Adipose tissue (tissue), 3 donors: ENCODE measurements at regions not wholly inside any gene's neighbourhood (a gene's known extent, or its start where the extent isn't known, plus 50 kb on each side); places are given as distances from the start of the nearest gene placed in this dataset.

Experiments used
- H3K27ac ChIP-seq: one replicate; pipeline ENCODE4 v1.5.1; 2013; ENCODE audit warnings: low read depth, low read length
- WGBS, 3 donors: extraction: QIAGEN DNeasy Blood & Tissue Kit; methylation state at CpG; one replicate each; pipeline ENCODE4 v1.1.7; 2013; 5-methylcytosine and 5-hydroxymethylcytosine counted together
- donor health status: healthy with polysubstance abuse.
- donor health status: Bipolar disorder and iron deficiency.
- donor health status: healthy.

DNA sequence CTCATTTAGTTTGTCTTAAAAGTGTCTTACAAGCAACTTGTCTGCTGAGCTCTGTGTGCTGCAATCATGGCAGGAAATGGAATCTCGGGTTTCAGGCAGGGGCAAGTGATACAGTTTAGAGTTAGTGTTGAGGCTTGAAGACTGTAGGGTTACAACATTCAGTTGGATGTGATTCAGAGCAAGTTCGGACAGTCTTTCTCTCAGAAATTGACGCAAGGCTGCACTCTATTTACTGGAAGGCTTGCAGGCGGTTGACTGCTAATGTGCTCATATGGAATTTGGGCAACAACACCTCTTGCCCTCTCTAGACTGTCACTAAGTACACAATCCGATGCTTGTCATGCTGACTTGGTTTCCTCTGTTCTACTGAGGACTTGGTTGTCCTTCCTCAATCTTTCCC lies 161.7 kb upstream of the BMPER start:
- WGBS, 3 donors, result 77 to 92% (median 77%) methylated on average over 5 of the region's 5 CpGs
- no peak overlapping the region for H3K27ac ChIP-seq

DNA sequence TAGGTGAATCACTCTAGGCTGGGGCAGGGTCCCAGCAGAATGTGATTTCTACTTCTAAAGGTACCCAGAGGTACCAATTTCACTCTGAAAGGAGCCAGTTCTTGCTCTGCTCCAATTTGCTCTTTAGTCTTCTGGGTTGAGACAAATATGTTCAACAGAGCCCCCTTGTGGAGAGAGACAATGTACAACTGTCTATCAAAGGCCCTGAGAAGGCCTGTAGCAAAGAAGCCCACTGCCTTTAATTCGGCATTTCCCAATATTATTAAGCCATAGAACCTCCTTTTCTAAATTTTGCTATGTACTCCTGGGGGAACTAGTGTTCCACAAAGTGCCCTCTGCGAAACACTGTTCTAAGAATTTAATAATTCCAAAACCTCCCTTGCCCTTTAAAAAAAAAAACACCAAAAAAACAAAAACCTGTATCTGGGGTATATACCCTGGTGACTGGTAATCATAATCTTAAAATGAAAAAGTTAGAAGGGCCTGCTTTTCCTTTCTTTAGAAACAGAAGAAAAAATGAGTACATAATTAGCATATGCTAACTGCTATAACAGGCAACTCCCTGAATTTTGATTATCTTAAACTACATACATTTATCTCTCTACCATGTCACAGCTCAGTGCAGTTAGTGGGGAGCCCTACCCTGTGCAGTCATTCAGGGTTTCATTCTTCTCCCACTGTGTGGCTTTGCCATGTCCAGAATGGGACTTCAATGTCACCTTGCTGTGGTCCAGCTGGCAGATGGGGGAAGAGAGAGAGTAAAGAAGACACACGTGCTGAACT lies 160.9 kb upstream of the BMPER start:
- WGBS, 3 donors, result 86 to 95% (median 90%) methylated on average over 3 of the region's 3 CpGs

GRCh38 chr7:33745934-33746333 lies 159.4 kb upstream of the BMPER start:
- no peak overlapping the region for H3K27ac ChIP-seq
- 82 to 93% (median 90%) methylated on average over 3 of the region's 3 CpGs for WGBS, 3 donors

More for the DNA sequence above, 160.9 kb upstream of the BMPER start:
- no peak overlapping the region for H3K27ac ChIP-seq

DNA sequence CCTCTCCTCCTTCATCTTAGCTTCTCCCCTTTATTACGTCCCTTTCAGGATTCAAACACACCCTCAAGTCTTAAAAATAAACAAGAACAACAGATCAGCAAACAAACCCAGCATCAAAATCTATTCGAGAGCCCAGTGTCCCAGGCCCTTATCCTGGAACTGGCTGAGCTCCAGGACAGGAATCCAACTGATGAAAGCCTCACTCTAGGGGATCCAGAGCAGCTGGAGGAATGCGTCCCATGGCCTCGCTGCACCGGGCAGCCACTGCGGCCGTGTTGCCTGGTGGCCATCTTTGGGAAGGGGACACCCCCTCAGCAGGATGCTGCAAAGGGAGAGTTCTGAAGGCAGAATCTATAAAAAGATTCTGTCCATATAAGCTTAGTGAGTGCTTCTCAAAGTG lies 156.5 kb upstream of the BMPER start:
- 54 to 68% (median 64%) methylated on average over 7 of the region's 7 CpGs for WGBS, 3 donors
- no peak overlapping the region for H3K27ac ChIP-seq

- WGBS, 3 donors, result 75 to 100% (median 82%) methylated on average over 1 of the region's 1 CpG
- H3K27ac ChIP-seq, result no peak overlapping the region
Measured at GRCh38 chr7:33750177-33750576, 155.2 kb upstream of the BMPER start.

DNA sequence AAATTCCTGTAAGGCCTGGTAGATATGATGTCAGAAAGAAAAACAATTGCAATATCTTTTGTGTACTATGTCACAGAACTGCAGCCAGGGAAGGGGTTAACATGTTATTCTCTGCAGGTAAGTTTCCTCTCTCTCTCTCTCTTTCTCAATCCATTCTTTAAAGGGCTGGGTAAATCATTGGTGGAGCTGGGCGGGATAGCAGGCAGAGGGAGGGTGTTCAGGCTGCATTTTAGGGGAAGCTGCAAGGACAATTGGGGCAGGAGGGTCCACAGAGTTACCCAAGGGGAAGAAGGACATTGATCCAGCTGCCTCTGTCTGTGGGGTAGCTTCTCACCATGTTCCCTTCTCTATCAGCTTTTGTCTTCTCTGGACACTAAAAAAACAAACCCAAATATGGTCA lies 153.9 kb upstream of the BMPER start:
- no peak overlapping the region for H3K27ac ChIP-seq
- WGBS, 3 donors, result 59 to 97% (median 80%) methylated on average over 1 of the region's 1 CpG

DNA sequence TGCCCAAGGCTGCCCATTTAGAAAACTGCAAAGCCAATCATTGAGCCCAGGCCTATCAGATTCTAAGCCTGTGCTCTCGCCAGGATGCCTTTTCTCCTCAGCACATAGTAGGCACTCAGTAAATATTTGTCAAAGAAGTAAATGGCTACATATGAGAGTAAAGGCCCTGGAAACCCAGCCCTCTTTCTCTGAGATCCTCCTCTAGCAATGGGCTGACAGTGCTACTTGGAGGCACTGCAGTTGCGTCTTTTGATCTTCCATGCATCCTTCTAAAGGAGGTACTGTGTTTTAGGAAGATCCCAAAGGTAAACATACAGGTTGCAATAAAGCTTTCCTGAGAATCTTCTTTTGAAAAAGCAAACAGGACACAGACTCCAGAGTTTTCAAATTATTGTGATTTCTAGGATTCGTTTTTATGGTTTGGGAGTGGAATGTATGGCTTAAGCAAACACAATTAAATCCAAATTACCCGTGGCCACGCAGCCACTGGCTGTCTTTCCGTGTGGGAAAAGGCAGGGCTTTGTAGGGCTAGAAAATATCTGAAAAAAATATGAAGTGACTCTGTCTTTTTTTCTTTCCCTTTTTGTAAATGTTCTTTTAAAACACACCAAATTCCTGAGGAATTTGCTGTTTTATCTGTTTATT lies 151.3 kb upstream of the BMPER start:
- no peak overlapping the region for H3K27ac ChIP-seq
- whole genome bisulfite sequencing, 3 donors, result 63 to 92% (median 83%) methylated on average over 6 of the region's 6 CpGs

DNA sequence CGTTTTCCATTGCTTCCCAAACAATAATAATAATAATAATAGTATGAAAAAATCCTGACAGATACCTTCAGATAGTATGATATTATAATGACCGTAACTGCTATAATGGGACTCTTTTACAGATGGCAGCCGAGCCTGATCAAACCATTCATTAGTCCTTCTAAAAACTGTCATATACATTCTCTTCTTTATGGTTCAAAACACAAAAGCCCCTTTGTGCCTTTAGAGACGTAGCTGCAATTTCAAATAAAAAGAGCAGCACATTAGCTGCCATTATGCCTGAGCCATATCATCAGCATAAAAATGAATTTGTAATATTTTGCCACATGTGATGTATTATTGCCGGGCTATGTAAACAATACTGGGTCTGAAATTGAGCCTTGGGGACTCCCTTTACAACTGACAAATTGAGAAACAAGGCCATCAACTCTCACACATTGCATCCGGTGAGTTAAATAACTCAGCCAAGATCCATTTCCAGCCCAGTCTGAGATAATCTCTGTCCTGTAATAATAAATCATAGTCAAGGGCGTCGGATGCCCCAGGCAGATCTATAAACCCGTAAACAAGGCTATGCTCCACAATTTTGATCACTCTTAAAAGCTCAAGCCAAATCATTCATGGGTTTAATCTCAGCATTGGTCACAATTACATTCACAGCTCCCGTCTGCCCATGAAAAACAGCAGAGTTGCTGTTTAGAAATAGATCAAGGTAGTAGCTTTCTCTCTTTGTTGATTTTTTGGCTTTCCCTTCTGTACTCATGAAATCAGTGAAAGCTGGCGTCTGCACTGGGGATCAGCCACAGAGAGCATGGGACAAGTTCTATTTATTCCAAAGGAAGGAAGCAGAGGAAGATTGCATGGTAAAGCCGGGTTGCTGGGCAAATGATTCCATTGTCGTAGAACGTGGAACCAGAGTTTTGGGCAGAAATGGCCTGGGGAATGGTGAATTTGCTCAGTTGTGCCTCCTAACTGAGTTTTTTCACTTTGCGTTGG lies 150.1 kb upstream of the BMPER start:
- WGBS, 3 donors, result 54 to 63% (median 58%) methylated on average over 15 of the region's 15 CpGs
- no peak overlapping the region for H3K27ac ChIP-seq

DNA sequence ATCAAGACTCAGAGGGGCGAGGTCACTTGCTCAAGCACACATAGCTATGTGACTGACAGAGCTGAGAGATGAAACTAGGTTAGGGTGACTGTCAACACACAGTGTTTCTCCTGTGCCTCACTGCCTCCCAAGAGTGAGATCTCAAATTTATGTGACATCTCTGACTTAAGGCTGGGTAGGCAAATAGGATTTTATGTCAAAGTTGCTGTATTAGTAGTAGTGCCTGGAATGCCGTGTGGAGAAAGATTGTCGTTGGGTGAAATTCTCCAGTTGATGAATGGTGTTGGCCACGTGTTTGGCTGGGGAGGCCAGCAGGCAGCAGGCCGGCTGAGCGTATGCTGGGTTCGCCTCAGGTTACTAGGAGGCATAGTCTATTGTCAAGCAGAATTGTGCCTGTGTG lies 148.3 kb upstream of the BMPER start:
- WGBS, 3 donors, result 65 to 74% (median 71%) methylated on average over 7 of the region's 7 CpGs
- H3K27ac ChIP-seq, result no peak overlapping the region

DNA sequence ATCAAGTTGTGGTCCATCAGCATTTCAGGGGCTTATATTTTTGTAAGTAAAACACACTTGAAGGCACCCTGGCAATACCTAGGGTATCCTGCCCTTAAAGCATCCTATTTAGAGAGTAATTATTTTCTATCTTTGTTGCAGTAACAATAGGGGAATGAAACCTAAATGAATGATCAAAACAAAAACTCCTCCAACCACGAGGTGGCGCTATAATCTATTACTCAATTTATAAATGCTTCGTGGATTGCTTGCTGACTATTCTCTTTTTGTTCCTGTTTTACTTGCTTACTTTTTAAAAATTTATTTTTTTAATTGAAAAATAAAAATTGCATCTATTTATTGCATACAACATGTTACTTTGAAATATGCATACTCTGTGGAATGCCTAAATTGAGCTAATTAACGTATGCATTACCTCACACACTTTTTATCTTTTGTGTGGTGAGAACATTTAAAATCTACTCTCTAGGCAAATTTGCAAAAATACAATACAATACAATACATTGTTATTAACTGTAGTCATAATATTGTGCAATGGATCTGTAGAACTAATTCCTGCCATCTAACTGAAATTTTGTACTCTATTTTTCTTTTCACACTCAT lies 147.7 kb upstream of the BMPER start:
- H3K27ac ChIP-seq, result no peak overlapping the region
- WGBS, 3 donors, result 26 to 29% (median 28%) methylated on average over 4 of the region's 4 CpGs

DNA sequence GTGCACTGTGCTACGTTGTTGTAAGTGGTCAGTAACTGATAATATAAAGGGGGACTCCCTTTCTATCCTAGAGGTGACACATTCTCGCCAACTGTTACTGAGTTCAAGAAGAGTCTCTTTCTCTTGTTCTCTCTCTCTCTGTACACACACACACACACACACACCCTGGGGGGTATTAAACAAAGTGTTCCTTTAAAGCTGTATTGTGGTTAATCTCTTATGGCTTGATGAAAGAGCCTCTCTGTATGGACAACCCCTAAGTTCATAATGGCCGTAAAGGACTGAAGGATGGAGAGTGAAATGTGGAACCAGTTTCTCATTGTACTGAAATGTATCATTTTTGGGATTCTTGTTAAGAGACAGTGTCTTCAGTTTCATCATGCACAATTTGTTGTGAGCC lies 145.2 kb upstream of the BMPER start:
- WGBS, 3 donors, result 85 to 96% (median 94%) methylated on average over 3 of the region's 3 CpGs

DNA sequence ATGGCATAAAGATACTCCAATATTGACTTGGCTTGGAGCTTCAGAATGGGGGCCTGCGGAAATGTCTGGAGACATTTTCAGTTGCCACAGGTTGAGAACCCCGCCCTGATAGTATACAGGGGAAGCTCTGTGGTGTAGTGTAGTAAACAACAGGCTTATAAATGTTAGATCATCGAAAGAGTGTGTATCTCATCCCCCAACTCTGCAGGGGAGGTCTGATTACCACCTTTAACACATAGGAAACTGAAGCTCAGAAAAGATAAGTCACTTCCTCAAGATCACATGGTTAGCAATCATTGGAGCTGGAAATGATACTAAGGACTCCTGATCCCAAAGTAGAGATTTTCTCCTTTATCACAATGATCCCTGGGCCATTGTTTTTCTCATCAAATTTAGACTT lies 144.5 kb upstream of the BMPER start:
- WGBS, 3 donors, result 71 to 79% (median 74%) methylated on average over 3 of the region's 3 CpGs
- no peak overlapping the region for H3K27ac ChIP-seq

More for the DNA sequence above, 145.2 kb upstream of the BMPER start:
- H3K27ac ChIP-seq, result no peak overlapping the region

DNA sequence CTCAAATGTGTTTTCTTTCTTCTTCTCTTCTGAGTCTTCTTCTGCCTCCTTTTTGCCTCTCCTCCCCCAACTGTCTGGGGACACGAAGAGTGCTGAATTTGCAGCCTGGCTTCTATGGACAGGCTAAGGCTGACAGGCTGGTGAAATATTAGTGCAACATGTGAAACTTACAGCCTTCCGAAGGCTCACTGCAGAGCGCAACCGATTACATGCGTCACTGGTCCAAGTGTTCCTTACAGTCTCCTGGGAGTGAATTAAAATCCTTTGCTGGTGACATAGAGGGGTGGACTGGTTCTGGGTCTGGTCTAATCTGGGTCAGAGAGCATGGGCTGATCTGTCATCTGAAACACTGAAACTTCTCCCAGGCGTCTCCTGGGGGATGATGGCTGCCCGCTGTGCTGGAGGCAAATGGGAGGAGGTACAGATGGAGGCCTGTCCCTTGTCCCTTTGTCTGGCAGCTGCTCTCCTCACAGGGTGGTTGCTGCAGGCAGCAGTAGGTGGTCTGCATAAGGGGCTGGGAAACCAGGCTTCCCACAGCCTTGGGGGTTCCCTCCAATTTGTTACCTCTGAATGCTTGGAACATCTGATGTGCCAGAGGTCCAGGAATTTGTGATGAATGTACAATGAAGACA lies 143.8 kb upstream of the BMPER start:
- 70 to 85% (median 73%) methylated on average over 7 of the region's 7 CpGs for WGBS, 3 donors
- H3K27ac ChIP-seq, result no peak overlapping the region

DNA sequence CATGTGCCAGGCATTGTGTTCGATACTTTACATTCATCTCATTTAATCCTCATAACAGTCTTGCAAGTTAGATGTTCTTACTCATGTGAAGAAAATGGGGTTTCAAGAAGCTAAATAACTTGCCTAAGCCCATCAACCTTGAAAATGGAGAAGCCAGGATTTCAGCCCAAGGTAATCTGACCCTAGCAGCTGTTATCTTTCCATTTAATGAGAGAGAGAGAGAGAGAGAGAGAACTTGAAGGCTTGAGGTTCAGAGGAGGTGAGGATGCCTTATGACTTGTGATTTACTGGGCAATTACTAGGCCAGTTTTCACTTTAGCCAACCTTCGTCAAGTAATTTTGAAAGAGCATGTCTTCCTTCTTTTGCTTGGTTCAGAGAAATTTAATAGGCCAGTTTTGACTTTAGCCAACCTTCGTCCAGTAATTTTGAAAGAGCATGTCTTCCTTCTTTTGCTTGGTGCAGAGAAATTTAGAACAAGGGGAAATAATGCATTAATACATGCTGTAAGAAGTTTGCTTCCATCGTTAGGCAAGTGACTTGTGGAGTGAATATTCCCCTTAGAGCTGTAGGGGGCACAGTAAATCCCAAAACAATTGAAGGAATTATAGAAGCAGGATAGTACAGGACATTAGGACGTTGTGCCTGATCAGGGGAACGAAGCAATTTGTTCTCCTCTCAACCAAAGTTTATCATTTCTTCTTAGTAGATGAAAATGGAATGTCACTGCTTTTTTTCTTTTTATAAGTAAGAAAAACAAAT lies 143.0 kb upstream of the BMPER start:
- H3K27ac ChIP-seq, result no peak overlapping the region
- WGBS, 3 donors, result 77 to 93% (median 83%) methylated on average over 6 of the region's 6 CpGs

GRCh38 chr7:33762911-33763306 lies 142.4 kb upstream of the BMPER start:
- 77 to 94% (median 85%) methylated on average over 3 of the region's 3 CpGs for WGBS, 3 donors
- H3K27ac ChIP-seq, result no peak overlapping the region

- WGBS, 3 donors, result 36 to 75% (median 71%) methylated on average over 7 of the region's 7 CpGs
- no peak overlapping the region for H3K27ac ChIP-seq
Measured at GRCh38 chr7:33764752-33765451, 140.4 kb upstream of the BMPER start.

GRCh38 chr7:33766405-33766804 lies 138.9 kb upstream of the BMPER start:
- no peak overlapping the region for H3K27ac ChIP-seq
- 52 to 80% (median 58%) methylated on average over 1 of the region's 1 CpG for WGBS, 3 donors
